ENCODE measurements at regions not wholly inside any gene's neighbourhood (a gene's known extent, or its start where the extent isn't known, plus 50 kb on each side); places are given as distances from the start of the nearest gene placed in this dataset.
A peak's percentile ranks its signal among the peaks of the same experiment; 100 is the strongest.

- Histone ChIP-seq H4K8ac (ENCODE audit: low read length) (no peak overlapping the region), H2BK15ac (ENCODE audit: low read depth, poor library complexity, severe bottlenecking) (no peak overlapping the region)
Measured at GRCh38 chr20:10902174-10902573, 228.4 kb upstream of the JAG1 start.

GRCh38 chr20:10902576-10903282 lies 228.9 kb upstream of the JAG1 start:
- Histone ChIP-seq H3K4me3 (ENCODE audit: insufficient read depth in 1 of 2, low read depth in 1 of 2, low read length in 2 of 2) (no peak overlapping the region), H3K4me1 (ENCODE audit: control insufficient read depth, insufficient read depth, low read depth, low read length) (no peaks in the 10 kb centered on the region), H3K27ac (ENCODE audit: low read length, poor library complexity, severe bottlenecking) (peak overlapping the region; percentile 50), H3K9ac (ENCODE audit: low read length) (peak overlapping the region; percentile 24), H2BK5ac (ENCODE audit: low read depth, low read length, poor library complexity, severe bottlenecking) (no peak overlapping the region), H2BK12ac (ENCODE audit: low read length in 2 of 2) (no peak overlapping the region), H3K4ac (ENCODE audit: low read depth in 1 of 2, low read length in 2 of 2) (no peak overlapping the region), H3K36me3 (ENCODE audit: control insufficient read depth in 1 of 2, insufficient read depth in 2 of 2, low read depth in 1 of 2, low read length in 2 of 2) (no peaks in the 10 kb centered on the region), H3K27me3 (ENCODE audit: control insufficient read depth in 1 of 2, insufficient read depth in 1 of 2, low read length in 2 of 2) (no peaks in the 10 kb centered on the region), H3K4me2 (ENCODE audit: low read length, poor library complexity, severe bottlenecking) (no peak overlapping the region), H2AK5ac (ENCODE audit: low read length, severe bottlenecking) (no peak overlapping the region), H3K9me3 (ENCODE audit: control insufficient read depth, low read length) (no peaks in the 10 kb centered on the region), H2BK15ac (ENCODE audit: low read depth, poor library complexity, severe bottlenecking) (no peak overlapping the region), H3K18ac (ENCODE audit: low read depth in 1 of 2, low read length in 2 of 2) (no peak overlapping the region), H4K8ac (ENCODE audit: low read length) (no peak overlapping the region), H4K91ac (ENCODE audit: low read length) (no peak overlapping the region), H2BK120ac (ENCODE audit: low read depth, low read length) (no peak overlapping the region), H2AFZ (ENCODE audit: low read depth, low read length) (no peak overlapping the region), H3K23ac (ENCODE audit: low read length in 2 of 2) (no peak overlapping the region), H3K79me1 (replicated peaks; ENCODE audit: low read length, poor library complexity, severe bottlenecking) (no peaks in the 10 kb centered on the region), H3K14ac (ENCODE audit: low read length in 2 of 2) (no peak overlapping the region)
- 88% methylated on average over 1 of the region's 1 CpG for WGBS
- DNase-seq: no peak

More at GRCh38 chr20:10902174-10902573, 228.4 kb upstream of the JAG1 start:
- no peak overlapping the region for H4K91ac ChIP-seq (ENCODE audit: low read length)
- no peak overlapping the region for H3K4ac ChIP-seq (ENCODE audit: low read depth in 1 of 2, low read length in 2 of 2)
- WGBS: 77% methylated on average over 1 of the region's 1 CpG
- H3K18ac ChIP-seq (ENCODE audit: low read depth in 1 of 2, low read length in 2 of 2): no peak overlapping the region
- no peak overlapping the region for H3K4me3 ChIP-seq (ENCODE audit: insufficient read depth in 1 of 2, low read depth in 1 of 2, low read length in 2 of 2)
- no peak overlapping the region for H2AFZ ChIP-seq (ENCODE audit: low read depth, low read length)
- H2BK120ac ChIP-seq (ENCODE audit: low read depth, low read length): no peak overlapping the region
- H3K79me1 ChIP-seq (replicated peaks; ENCODE audit: low read length, poor library complexity, severe bottlenecking): no peaks in the 10 kb centered on the region
- no peak overlapping the region for H2AK5ac ChIP-seq (ENCODE audit: low read length, severe bottlenecking)
- H3K9ac ChIP-seq (ENCODE audit: low read length): peak overlapping the region; percentile 24
- H3K23ac ChIP-seq (ENCODE audit: low read length in 2 of 2): no peak overlapping the region
- no peak overlapping the region for H2BK12ac ChIP-seq (ENCODE audit: low read length in 2 of 2)
- no peak overlapping the region for H3K4me2 ChIP-seq (ENCODE audit: low read length, poor library complexity, severe bottlenecking)
- no peak for DNase-seq
- no peaks in the 10 kb centered on the region for H3K27me3 ChIP-seq (ENCODE audit: control insufficient read depth in 1 of 2, insufficient read depth in 1 of 2, low read length in 2 of 2)
- H3K27ac ChIP-seq (ENCODE audit: low read length, poor library complexity, severe bottlenecking): no peak overlapping the region
- no peak overlapping the region for H2BK5ac ChIP-seq (ENCODE audit: low read depth, low read length, poor library complexity, severe bottlenecking)
- H3K4me1 ChIP-seq (ENCODE audit: control insufficient read depth, insufficient read depth, low read depth, low read length): no peaks in the 10 kb centered on the region
- H3K36me3 ChIP-seq (ENCODE audit: control insufficient read depth in 1 of 2, insufficient read depth in 2 of 2, low read depth in 1 of 2, low read length in 2 of 2): no peaks in the 10 kb centered on the region
- no peaks in the 10 kb centered on the region for H3K9me3 ChIP-seq (ENCODE audit: control insufficient read depth, low read length)
- H3K14ac ChIP-seq (ENCODE audit: low read length in 2 of 2): no peak overlapping the region

GRCh38 chr20:10906834-10907233 lies 233.0 kb upstream of the JAG1 start:
- no peaks in the 10 kb centered on the region for H3K27me3 ChIP-seq (ENCODE audit: control insufficient read depth in 1 of 2, insufficient read depth in 1 of 2, low read length in 2 of 2)
- H3K9me3 ChIP-seq (ENCODE audit: control insufficient read depth, low read length): no peaks in the 10 kb centered on the region
- H2BK5ac ChIP-seq (ENCODE audit: low read depth, low read length, poor library complexity, severe bottlenecking): no peak overlapping the region
- H2BK15ac ChIP-seq (ENCODE audit: low read depth, poor library complexity, severe bottlenecking): no peak overlapping the region
- no peak overlapping the region for H3K9ac ChIP-seq (ENCODE audit: low read length)
- H3K4me3 ChIP-seq (ENCODE audit: insufficient read depth in 1 of 2, low read depth in 1 of 2, low read length in 2 of 2): no peak overlapping the region
- no peaks in the 10 kb centered on the region for H3K4me1 ChIP-seq (ENCODE audit: control insufficient read depth, insufficient read depth, low read depth, low read length)
- no peak overlapping the region for H3K27ac ChIP-seq (ENCODE audit: low read length, poor library complexity, severe bottlenecking)
- H3K4me2 ChIP-seq (ENCODE audit: low read length, poor library complexity, severe bottlenecking): no peak overlapping the region
- H3K18ac ChIP-seq (ENCODE audit: low read depth in 1 of 2, low read length in 2 of 2): no peak overlapping the region
- 83% methylated on average over 2 of the region's 2 CpGs for WGBS
- no peak overlapping the region for H2AK5ac ChIP-seq (ENCODE audit: low read length, severe bottlenecking)
- no peak overlapping the region for H4K91ac ChIP-seq (ENCODE audit: low read length)
- no peaks in the 10 kb centered on the region for H3K36me3 ChIP-seq (ENCODE audit: control insufficient read depth in 1 of 2, insufficient read depth in 2 of 2, low read depth in 1 of 2, low read length in 2 of 2)
- no peak overlapping the region for H3K14ac ChIP-seq (ENCODE audit: low read length in 2 of 2)
- H3K79me1 ChIP-seq (replicated peaks; ENCODE audit: low read length, poor library complexity, severe bottlenecking): no peaks in the 10 kb centered on the region
- no peak overlapping the region for H2AFZ ChIP-seq (ENCODE audit: low read depth, low read length)
- H2BK120ac ChIP-seq (ENCODE audit: low read depth, low read length): no peak overlapping the region
- no peak for DNase-seq
- no peak overlapping the region for H4K8ac ChIP-seq (ENCODE audit: low read length)
- no peak overlapping the region for H3K23ac ChIP-seq (ENCODE audit: low read length in 2 of 2)
- H3K4ac ChIP-seq (ENCODE audit: low read depth in 1 of 2, low read length in 2 of 2): no peak overlapping the region
- no peak overlapping the region for H2BK12ac ChIP-seq (ENCODE audit: low read length in 2 of 2)

DNA sequence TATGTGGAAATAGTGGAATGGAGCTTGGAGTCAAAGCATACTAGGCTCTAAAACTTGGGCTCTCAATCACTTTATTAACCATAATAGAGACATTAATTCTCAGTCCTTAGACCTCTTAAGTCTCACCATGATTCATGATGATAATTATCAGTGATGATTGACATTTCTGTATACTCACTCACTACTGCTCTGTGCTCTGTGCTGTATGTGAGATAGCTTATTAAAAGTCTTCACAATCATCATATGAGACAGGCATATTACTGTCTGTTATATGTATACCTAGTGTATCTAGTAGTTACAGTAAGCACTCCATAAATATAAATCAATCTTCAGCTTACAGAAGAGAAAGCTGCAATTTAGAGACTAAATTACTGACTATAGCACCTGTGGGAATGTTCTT lies 236.0 kb upstream of the JAG1 start:
- H3K18ac ChIP-seq (ENCODE audit: low read depth in 1 of 2, low read length in 2 of 2): no peak overlapping the region
- no peaks in the 10 kb centered on the region for H3K9me3 ChIP-seq (ENCODE audit: control insufficient read depth, low read length)
- H3K4me1 ChIP-seq (ENCODE audit: control insufficient read depth, insufficient read depth, low read depth, low read length): no peaks in the 10 kb centered on the region
- no peak for DNase-seq
- H3K4me3 ChIP-seq (ENCODE audit: insufficient read depth in 1 of 2, low read depth in 1 of 2, low read length in 2 of 2): no peak overlapping the region
- no peak overlapping the region for H2BK120ac ChIP-seq (ENCODE audit: low read depth, low read length)
- H3K23ac ChIP-seq (ENCODE audit: low read length in 2 of 2): no peak overlapping the region
- no peak overlapping the region for H3K4ac ChIP-seq (ENCODE audit: low read depth in 1 of 2, low read length in 2 of 2)
- no peak overlapping the region for H4K8ac ChIP-seq (ENCODE audit: low read length)
- no peaks in the 10 kb centered on the region for H3K79me1 ChIP-seq (replicated peaks; ENCODE audit: low read length, poor library complexity, severe bottlenecking)
- H2AK5ac ChIP-seq (ENCODE audit: low read length, severe bottlenecking): no peak overlapping the region
- no peak overlapping the region for H3K4me2 ChIP-seq (ENCODE audit: low read length, poor library complexity, severe bottlenecking)
- H2AFZ ChIP-seq (ENCODE audit: low read depth, low read length): no peak overlapping the region
- no peaks in the 10 kb centered on the region for H3K36me3 ChIP-seq (ENCODE audit: control insufficient read depth in 1 of 2, insufficient read depth in 2 of 2, low read depth in 1 of 2, low read length in 2 of 2)
- no peak overlapping the region for H2BK12ac ChIP-seq (ENCODE audit: low read length in 2 of 2)
- no peak overlapping the region for H2BK15ac ChIP-seq (ENCODE audit: low read depth, poor library complexity, severe bottlenecking)
- H3K27me3 ChIP-seq (ENCODE audit: control insufficient read depth in 1 of 2, insufficient read depth in 1 of 2, low read length in 2 of 2): no peaks in the 10 kb centered on the region
- no peak overlapping the region for H3K27ac ChIP-seq (ENCODE audit: low read length, poor library complexity, severe bottlenecking)
- no peak overlapping the region for H2BK5ac ChIP-seq (ENCODE audit: low read depth, low read length, poor library complexity, severe bottlenecking)
- H3K9ac ChIP-seq (ENCODE audit: low read length): no peak overlapping the region
- no peak overlapping the region for H4K91ac ChIP-seq (ENCODE audit: low read length)
- no peak overlapping the region for H3K14ac ChIP-seq (ENCODE audit: low read length in 2 of 2)

Data from mesenchymal stem cell (in vitro differentiated cells and primary cell).